Fibroblast of lung (primary cell): ENCODE measurements at regions not wholly inside any gene's neighbourhood (a gene's known extent, or its start where the extent isn't known, plus 50 kb on each side); places are given as distances from the start of the nearest gene placed in this dataset.

Experiments
- DNase-seq, 2 donors: peaks; one replicate each; pipeline versions ENCODE4 v3.0.0 to v3.0.0-alpha.2; 2010; ENCODE audit warnings: low read depth in 2 of 2
- H2AFZ ChIP-seq: 2 replicates; pipeline ENCODE4 v1.5.1; 2012; ENCODE audit warnings: low read length, control low read depth, inconsistent platforms
- H3K27ac ChIP-seq: 2 replicates; pipeline ENCODE4 v1.5.1; 2011; ENCODE audit warnings: low read length, control low read depth; ENCODE audit not compliant: insufficient read depth
- H3K27me3 ChIP-seq: 2 replicates; pipeline ENCODE4 v1.5.1; 2011; ENCODE audit warnings: mild to moderate bottlenecking, low read length; ENCODE audit not compliant: control insufficient read depth, insufficient read depth
- H3K36me3 ChIP-seq: 2 replicates; pipeline ENCODE4 v1.5.1; 2011; ENCODE audit warnings: low read length; ENCODE audit not compliant: control insufficient read depth, insufficient read depth
- H3K4me1 ChIP-seq: 2 replicates; pipeline ENCODE4 v1.5.1; 2011; ENCODE audit warnings: low read length; ENCODE audit not compliant: control insufficient read depth, insufficient read depth; ENCODE audit errors: extremely low read depth
- H3K4me2 ChIP-seq: 2 replicates; pipeline ENCODE4 v1.5.1; 2011; ENCODE audit warnings: low read length, control low read depth; ENCODE audit not compliant: insufficient read depth; ENCODE audit errors: extremely low read depth
- H3K4me3 ChIP-seq, 4 experiments: fragments of 200-600 bp in 1 of 4; sonication (generic) in 1 of 4; replicated peaks in 1 of 4; 2 replicates each; pipeline ENCODE4 v1.5.1; 2011 to 2016; ENCODE audit warnings: low read length in 4 of 4, low read depth in 3 of 4, mild to moderate bottlenecking in 3 of 4, control low read depth in 2 of 4, inconsistent platforms in 1 of 4, mixed read lengths in 1 of 4; ENCODE audit not compliant: insufficient read depth in 1 of 4; ENCODE audit errors: control extremely low read depth in 1 of 4
- H3K79me2 ChIP-seq: 2 replicates; pipeline ENCODE4 v1.5.1; 2012; ENCODE audit warnings: mild to moderate bottlenecking, low read length, inconsistent platforms; ENCODE audit not compliant: control insufficient read depth, insufficient read depth
- H3K9ac ChIP-seq: 2 replicates; pipeline ENCODE4 v1.5.1; 2011; ENCODE audit warnings: mild to moderate bottlenecking, low read length, control low read depth; ENCODE audit not compliant: insufficient read depth
- H3K9me3 ChIP-seq: 2 replicates; pipeline ENCODE4 v1.5.1; 2012; ENCODE audit warnings: low read depth, low read length; ENCODE audit not compliant: control insufficient read depth, insufficient read depth
- H4K20me1 ChIP-seq: 2 replicates; pipeline ENCODE4 v1.5.1; 2011; ENCODE audit warnings: low read length; ENCODE audit not compliant: control insufficient read depth, insufficient read depth; ENCODE audit errors: extremely low read depth
- CTCF ChIP-seq, 2 donors: IDR thresholded peaks in 1 of 2; conservative IDR thresholded peaks in 1 of 2; 1 replicate in 1 of 2; 2 replicates in 1 of 2; pipeline ENCODE4 v1.5.1; 2011 to 2012; ENCODE audit warnings: low read length in 2 of 2, control low read depth in 1 of 2, inconsistent platforms in 1 of 2, low read depth in 1 of 2, mild to moderate bottlenecking in 1 of 2
- EZH2 ChIP-seq: IDR thresholded peaks from 2 replicates; pipeline ENCODE4 v1.5.1; 2012; ENCODE audit warnings: low read length, control low read depth, mild to moderate bottlenecking; ENCODE audit errors: missing control alignments

- no peak overlapping the region for H3K27ac ChIP-seq
- H3K4me1 ChIP-seq, result no peaks in the 10 kb centered on the region
- TF ChIP-seq EZH2, result no peak
- no peak for TF ChIP-seq CTCF (conservative IDR thresholded peaks at IDR 0.05 in 1 of 2, IDR thresholded peaks at IDR 0.05 in 1 of 2; ENCODE audit: low read depth in 1 of 2, low read length in 2 of 2)
- no peak overlapping the region for H3K4me3 ChIP-seq
- H2AFZ ChIP-seq, result no peak overlapping the region
- H4K20me1 ChIP-seq, result no peaks in the 10 kb centered on the region
- DNase-seq, result no peak
- H3K9me3 ChIP-seq, result no peaks in the 10 kb centered on the region
- no peaks in the 10 kb centered on the region for H3K79me2 ChIP-seq
- H3K27me3 ChIP-seq, result no peaks in the 10 kb centered on the region
- H3K4me2 ChIP-seq, result no peak overlapping the region
- H3K9ac ChIP-seq, result no peak overlapping the region
- H3K36me3 ChIP-seq, result no peaks in the 10 kb centered on the region
These were observed 221.2 kb upstream of the KITLG start for GRCh38 chr12:88801227-88802095.

- no peaks in the 10 kb centered on the region for H3K79me2 ChIP-seq
- no peaks in the 10 kb centered on the region for H3K4me1 ChIP-seq
- no peak overlapping the region for H3K4me3 ChIP-seq
- H2AFZ ChIP-seq, result no peak overlapping the region
- H3K9ac ChIP-seq, result no peak overlapping the region
- no peaks in the 10 kb centered on the region for H3K36me3 ChIP-seq
- no peaks in the 10 kb centered on the region for H3K27me3 ChIP-seq
- H3K4me2 ChIP-seq, result no peak overlapping the region
- DNase-seq, result peak; percentile 37 to 50
- no peaks in the 10 kb centered on the region for H4K20me1 ChIP-seq
- no peak for TF ChIP-seq EZH2
- TF ChIP-seq CTCF (conservative IDR thresholded peaks at IDR 0.05 in 1 of 2, IDR thresholded peaks at IDR 0.05 in 1 of 2; ENCODE audit: low read depth in 1 of 2, low read length in 2 of 2), result no peak
- no peak overlapping the region for H3K27ac ChIP-seq
- H3K9me3 ChIP-seq, result no peaks in the 10 kb centered on the region
These were observed 212.8 kb upstream of the KITLG start for GRCh38 chr12:88793096-88793495.

- no peak overlapping the region for H3K9ac ChIP-seq
- H3K4me1 ChIP-seq, result no peaks in the 10 kb centered on the region
- no peaks in the 10 kb centered on the region for H3K36me3 ChIP-seq
- H3K4me2 ChIP-seq, result no peak overlapping the region
- H3K27ac ChIP-seq, result no peak overlapping the region
- no peaks in the 10 kb centered on the region for H3K27me3 ChIP-seq
- H3K79me2 ChIP-seq, result no peaks in the 10 kb centered on the region
- H4K20me1 ChIP-seq, result no peaks in the 10 kb centered on the region
- H2AFZ ChIP-seq, result no peak overlapping the region
- no peak overlapping the region for H3K4me3 ChIP-seq
- TF ChIP-seq CTCF (conservative IDR thresholded peaks at IDR 0.05 in 1 of 2, IDR thresholded peaks at IDR 0.05 in 1 of 2; ENCODE audit: low read depth in 1 of 2, low read length in 2 of 2), result no peak
- no peak for TF ChIP-seq EZH2
- no peak for DNase-seq
- H3K9me3 ChIP-seq, result no peaks in the 10 kb centered on the region
These were observed 210.0 kb upstream of the KITLG start for GRCh38 chr12:88790231-88790630.
